Astrocyte of the cerebellum (primary cell): ENCODE measurements at regions not wholly inside any gene's neighbourhood (a gene's known extent, or its start where the extent isn't known, plus 50 kb on each side); places are given as distances from the start of the nearest gene placed in this dataset.
"Not testable (repeated sequence)": the region's sequence is repeated elsewhere in the genome, so short reads cannot be mapped to it uniquely, and the experiment has no call there.

Experiments used
- DNase-seq: peaks from one replicate; pipeline ENCODE4 v3.0.0-alpha.2; 2011; ENCODE audit warnings: low read depth
- H3K4me3 ChIP-seq: 2 replicates; pipeline ENCODE4 v1.5.1; 2011; ENCODE audit warnings: mild to moderate bottlenecking, low read depth, low read length, moderate library complexity
- CTCF ChIP-seq: IDR thresholded peaks from 2 replicates; pipeline ENCODE4 v1.5.1; 2012; ENCODE audit warnings: low read length, low read depth, moderate library complexity, mild to moderate bottlenecking; ENCODE audit errors: missing control alignments
- in situ Hi-C: cut with HindIII; loops from 2 replicates; pipeline ENCODE4 v1.10.0; 2017; ENCODE audit warnings: low sequenced_read_pairs

GRCh38 chr13:99736541-99736940 lies 235.0 kb downstream of the ZIC5 start:
- DNase-seq: no peak
- H3K4me3 ChIP-seq: no peak overlapping the region
- in situ Hi-C loops: loop anchor here (5.0 kb wide), 1 partner anchor 49 kb away; no protein-coding TSS in a partner anchor
- TF ChIP-seq CTCF: no peak

- DNase-seq: no peak
- in situ Hi-C loops: no loop called here
- no peak overlapping the region for H3K4me3 ChIP-seq
- no peak for TF ChIP-seq CTCF
Measured at GRCh38 chr13:99734013-99734693, 232.9 kb downstream of the TM9SF2 start.

GRCh38 chr13:99733346-99733745 lies 232.1 kb downstream of the TM9SF2 start:
- in situ Hi-C loops: no loop called here
- no peak for DNase-seq
- no peak overlapping the region for H3K4me3 ChIP-seq
- TF ChIP-seq CTCF: no peak

- DNase-seq: no peak
- TF ChIP-seq CTCF: no peak
- H3K4me3 ChIP-seq: no peak overlapping the region
- in situ Hi-C loops: no loop called here
Measured at GRCh38 chr13:99731747-99732146, 230.5 kb downstream of the TM9SF2 start.

- DNase-seq: no peak
- TF ChIP-seq CTCF: no peak
- no peak overlapping the region for H3K4me3 ChIP-seq
- in situ Hi-C loops: no loop called here
Measured at GRCh38 chr13:99730403-99730802, 229.1 kb downstream of the TM9SF2 start.

- in situ Hi-C loops: no loop called here
- TF ChIP-seq CTCF: no peak
- no peak for DNase-seq
- no peak overlapping the region for H3K4me3 ChIP-seq
Measured at GRCh38 chr13:99729745-99730144, 228.5 kb downstream of the TM9SF2 start.

GRCh38 chr13:99727651-99728050 lies 226.4 kb downstream of the TM9SF2 start:
- in situ Hi-C loops, H3K4me3 ChIP-seq, DNase-seq: not testable (repeated sequence)
